GM20000 (cell line): ENCODE measurements at regions not wholly inside any gene's neighbourhood (a gene's known extent, or its start where the extent isn't known, plus 50 kb on each side); places are given as distances from the start of the nearest gene placed in this dataset.

Experiments
- DNase-seq: peaks from one replicate; pipeline ENCODE4 v3.0.0; 2012; ENCODE audit warnings: low spot score
- TF ChIP-seq, protein P1 (sequence below): IDR thresholded peaks from 2 replicates; pipeline ENCODE4 v1.5.1; 2012; ENCODE audit warnings: mild to moderate bottlenecking, control low read depth; ENCODE audit errors: extremely low read depth, missing control alignments

DNA sequence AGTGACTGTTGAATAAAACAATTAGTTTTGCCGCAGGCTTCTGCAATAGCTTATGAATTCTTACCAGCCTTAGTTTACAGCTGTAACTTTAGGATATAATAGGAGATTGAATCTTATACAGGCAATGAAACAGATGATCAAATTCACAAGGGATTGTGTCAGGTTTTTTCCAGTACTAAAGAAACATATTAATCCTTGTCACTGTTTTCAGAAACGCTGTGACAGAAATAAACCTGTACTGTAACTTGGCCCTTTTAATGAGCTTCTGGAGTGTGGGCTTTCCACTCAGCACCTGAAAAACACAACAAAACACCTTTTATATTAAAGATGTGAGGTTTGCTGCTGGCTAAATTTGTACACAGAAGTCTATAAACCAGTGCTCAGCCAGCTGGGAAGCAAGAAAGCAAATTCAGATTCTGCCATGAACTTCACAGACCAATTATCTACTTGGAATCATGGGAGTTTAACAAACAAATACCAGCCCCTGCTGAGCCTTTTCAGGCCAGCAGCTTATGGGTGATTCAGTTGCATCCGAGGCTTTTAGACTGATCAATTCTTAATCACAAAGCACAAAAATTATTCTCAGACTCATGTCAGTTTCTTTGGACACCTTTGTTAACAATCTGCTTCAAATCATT, 109.5 kb downstream of the FOXG1 start:
- TF ChIP-seq, protein P1, sequence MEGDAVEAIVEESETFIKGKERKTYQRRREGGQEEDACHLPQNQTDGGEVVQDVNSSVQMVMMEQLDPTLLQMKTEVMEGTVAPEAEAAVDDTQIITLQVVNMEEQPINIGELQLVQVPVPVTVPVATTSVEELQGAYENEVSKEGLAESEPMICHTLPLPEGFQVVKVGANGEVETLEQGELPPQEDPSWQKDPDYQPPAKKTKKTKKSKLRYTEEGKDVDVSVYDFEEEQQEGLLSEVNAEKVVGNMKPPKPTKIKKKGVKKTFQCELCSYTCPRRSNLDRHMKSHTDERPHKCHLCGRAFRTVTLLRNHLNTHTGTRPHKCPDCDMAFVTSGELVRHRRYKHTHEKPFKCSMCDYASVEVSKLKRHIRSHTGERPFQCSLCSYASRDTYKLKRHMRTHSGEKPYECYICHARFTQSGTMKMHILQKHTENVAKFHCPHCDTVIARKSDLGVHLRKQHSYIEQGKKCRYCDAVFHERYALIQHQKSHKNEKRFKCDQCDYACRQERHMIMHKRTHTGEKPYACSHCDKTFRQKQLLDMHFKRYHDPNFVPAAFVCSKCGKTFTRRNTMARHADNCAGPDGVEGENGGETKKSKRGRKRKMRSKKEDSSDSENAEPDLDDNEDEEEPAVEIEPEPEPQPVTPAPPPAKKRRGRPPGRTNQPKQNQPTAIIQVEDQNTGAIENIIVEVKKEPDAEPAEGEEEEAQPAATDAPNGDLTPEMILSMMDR: no peak
- no peak for DNase-seq

DNA sequence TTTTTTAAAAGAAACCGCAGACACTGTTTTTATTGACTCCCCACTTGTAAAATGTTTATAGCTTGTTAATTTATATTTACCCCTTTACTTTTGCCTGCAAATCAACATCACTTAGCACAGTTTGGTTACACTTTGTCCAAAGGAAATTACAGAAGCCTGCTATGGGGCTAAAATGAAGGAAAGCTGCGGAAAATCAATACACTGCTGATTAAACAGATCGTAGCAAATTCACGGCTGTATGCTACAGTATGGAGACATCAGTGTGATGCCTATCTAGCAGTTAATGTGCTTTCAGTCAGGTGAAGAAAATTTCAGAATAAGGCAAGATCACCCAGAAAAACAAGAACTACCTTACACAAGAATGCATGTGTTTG, 110.0 kb downstream of the FOXG1 start:
- TF ChIP-seq, protein P1: no peak

DNA sequence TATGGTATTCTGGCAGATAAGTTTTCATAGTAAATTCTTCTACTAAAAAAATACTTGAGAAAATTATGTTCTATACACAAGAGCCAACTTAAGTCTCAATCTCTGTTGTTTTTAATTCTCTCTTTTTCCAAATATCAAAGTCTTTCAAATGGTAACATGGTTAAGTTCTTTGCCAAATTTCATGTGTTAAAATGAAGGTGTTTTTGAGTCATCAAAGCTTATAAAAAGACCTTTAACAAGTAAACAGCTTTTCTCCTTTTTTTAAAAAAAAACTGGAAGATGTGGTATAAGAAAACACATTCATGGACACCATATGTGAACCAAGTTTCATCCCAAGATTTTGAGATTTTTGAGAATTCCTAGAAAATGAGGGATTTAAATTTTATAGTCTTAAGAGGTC, 111.3 kb downstream of the FOXG1 start:
- no peak for DNase-seq
- TF ChIP-seq, protein P1: no peak

More for the DNA sequence above, 110.0 kb downstream of the FOXG1 start:
- DNase-seq: no peak

DNA sequence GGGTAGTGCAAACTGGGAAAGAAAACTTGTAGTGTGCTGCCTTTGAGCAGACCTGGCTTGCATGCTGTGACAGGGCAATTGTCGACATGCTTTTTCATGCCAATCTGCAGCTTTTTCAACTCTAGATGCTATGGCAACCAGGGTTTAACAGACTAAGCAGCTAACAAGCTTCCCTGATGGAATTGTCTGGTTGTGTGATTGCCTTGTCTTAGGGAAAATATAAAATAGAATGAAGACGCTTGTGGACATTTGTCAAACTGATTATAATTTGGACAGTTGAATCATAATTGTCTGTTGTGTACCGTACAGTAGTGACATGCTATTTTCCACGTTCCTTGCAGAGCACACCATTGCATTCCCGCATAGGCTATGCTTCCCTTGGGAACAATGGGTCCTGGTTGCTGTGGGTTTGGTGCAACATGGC, 113.0 kb downstream of the FOXG1 start:
- DNase-seq: no peak
- TF ChIP-seq, protein P1: no peak

DNA sequence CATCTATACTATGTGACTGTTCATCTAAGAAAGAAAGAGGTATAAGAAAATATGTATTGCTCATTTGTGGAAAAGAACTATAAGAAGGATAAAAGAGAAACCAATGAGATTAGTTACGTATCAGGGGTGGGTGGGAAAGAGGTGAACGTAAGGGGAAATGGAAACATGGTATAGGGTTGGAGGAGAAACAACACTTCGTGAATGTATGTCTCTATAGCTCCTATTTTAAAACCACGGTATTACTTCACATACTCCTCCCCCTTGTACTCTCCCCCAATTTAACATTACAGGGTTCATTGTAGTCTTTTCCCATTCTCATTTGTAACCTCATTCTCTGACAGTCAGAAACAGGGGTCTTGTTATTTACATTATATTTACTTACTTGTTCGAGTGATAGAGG, 120.4 kb downstream of the FOXG1 start:
- no peak for DNase-seq
- TF ChIP-seq, protein P1: no peak

DNA sequence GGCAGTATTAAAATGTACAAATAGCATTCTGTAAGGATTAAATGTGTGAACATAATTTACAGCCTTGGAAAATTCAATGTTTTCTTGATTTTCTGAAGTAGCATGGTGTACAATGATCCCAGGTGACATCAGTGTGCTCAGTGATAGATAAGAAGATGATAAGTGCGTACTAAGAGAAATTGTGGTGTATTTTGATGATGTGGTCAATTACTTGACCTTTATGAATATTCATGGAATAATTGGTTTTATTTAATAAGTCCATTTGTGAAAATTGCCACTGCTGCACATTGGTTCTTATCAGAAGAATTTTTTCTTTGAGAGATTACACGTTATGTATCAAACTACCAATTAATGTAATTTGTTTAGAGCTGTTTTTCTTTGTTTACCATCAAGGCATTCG, 128.8 kb downstream of the FOXG1 start:
- DNase-seq: no peak

DNA sequence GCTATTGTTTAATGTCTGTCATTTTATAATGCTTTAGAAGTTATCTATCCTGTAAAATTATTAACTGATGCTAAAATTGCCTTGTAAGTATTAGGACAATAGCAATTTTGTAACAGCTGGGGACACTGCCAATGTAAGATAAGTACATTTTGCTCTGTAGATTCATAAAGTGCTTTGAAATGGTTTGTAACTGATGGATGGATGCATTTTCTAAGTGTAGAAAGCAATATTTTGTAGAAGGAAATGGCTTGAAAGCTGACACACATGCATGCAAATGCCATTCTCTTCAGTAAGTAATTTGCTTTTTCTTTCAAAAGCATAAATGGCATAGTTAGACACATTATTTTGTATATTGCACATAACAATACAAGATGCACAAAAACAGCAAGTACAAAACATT, 129.8 kb downstream of the FOXG1 start:
- DNase-seq: no peak
- TF ChIP-seq, protein P1: no peak

More for the DNA sequence above, 128.8 kb downstream of the FOXG1 start:
- TF ChIP-seq, protein P1: no peak
